MM.1S (cell line): ENCODE measurements at regions not wholly inside any gene's neighbourhood (a gene's known extent, or its start where the extent isn't known, plus 50 kb on each side); places are given as distances from the start of the nearest gene placed in this dataset.

Source experiments
- EZH2 ChIP-seq: fragments of 300-600 bp; sonication (generic); optimal IDR thresholded peaks from 2 replicates; pipeline ENCODE3; 2017; ENCODE audit warnings: low read depth, mild to moderate bottlenecking, antibody characterized with exemption, low read length, mixed read lengths
- TF ChIP-seq, protein P1 (sequence below): fragments of 300-600 bp; sonication (generic); IDR thresholded peaks from 2 replicates; pipeline ENCODE4 v1.5.1; 2016; ENCODE audit warnings: antibody characterized with exemption, low read length, mixed read lengths

DNA sequence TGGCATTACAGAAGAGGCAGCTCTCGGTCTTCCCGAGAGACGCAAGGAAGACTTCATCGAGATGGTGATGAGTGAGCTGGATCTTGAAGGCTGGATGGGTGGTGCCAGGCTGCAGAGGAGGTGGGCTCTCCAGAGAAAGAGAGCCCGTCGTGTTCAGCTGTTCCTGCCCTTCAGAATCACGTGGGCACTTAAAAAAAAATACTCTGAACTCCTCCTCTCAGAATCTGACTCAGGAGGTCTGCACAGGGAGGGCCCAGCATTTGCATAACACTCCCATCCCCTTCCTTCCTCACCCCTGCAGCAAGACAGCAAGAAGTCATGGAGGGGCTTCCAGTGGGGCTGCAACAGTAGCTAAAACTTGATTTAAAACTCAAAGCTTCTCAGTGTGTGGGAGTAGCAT, 203.0 kb downstream of the ATPSCKMT start:
- TF ChIP-seq, protein P1, sequence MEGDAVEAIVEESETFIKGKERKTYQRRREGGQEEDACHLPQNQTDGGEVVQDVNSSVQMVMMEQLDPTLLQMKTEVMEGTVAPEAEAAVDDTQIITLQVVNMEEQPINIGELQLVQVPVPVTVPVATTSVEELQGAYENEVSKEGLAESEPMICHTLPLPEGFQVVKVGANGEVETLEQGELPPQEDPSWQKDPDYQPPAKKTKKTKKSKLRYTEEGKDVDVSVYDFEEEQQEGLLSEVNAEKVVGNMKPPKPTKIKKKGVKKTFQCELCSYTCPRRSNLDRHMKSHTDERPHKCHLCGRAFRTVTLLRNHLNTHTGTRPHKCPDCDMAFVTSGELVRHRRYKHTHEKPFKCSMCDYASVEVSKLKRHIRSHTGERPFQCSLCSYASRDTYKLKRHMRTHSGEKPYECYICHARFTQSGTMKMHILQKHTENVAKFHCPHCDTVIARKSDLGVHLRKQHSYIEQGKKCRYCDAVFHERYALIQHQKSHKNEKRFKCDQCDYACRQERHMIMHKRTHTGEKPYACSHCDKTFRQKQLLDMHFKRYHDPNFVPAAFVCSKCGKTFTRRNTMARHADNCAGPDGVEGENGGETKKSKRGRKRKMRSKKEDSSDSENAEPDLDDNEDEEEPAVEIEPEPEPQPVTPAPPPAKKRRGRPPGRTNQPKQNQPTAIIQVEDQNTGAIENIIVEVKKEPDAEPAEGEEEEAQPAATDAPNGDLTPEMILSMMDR: no peak
- no peak for TF ChIP-seq EZH2
